Mesenchymal stem cell (in vitro differentiated cells and primary cell): ENCODE measurements at regions not wholly inside any gene's neighbourhood (a gene's known extent, or its start where the extent isn't known, plus 50 kb on each side); places are given as distances from the start of the nearest gene placed in this dataset.
A peak's percentile ranks its signal among the peaks of the same experiment; 100 is the strongest.

ENCODE experiments used
- DNase-seq: peaks from one replicate; pipeline ENCODE4 v3.0.0-alpha.2; 2013
- H2AFZ ChIP-seq: one replicate; pipeline ENCODE4 v1.6.1; 2013; ENCODE audit warnings: low read depth, mild to moderate bottlenecking, control low read depth, inconsistent platforms, low read length, moderate library complexity
- H2AK5ac ChIP-seq: 2 replicates; pipeline ENCODE4 v1.6.1; 2013; ENCODE audit warnings: low read length, moderate library complexity, mild to moderate bottlenecking, inconsistent platforms; ENCODE audit not compliant: severe bottlenecking
- H2BK120ac ChIP-seq: one replicate; pipeline ENCODE4 v1.6.1; 2013; ENCODE audit warnings: low read depth, mild to moderate bottlenecking, inconsistent platforms, low read length, moderate library complexity
- H2BK12ac ChIP-seq, 2 experiments: one replicate each; pipeline ENCODE4 v1.6.1; 2013; ENCODE audit warnings: inconsistent platforms in 2 of 2, low read length in 2 of 2, mild to moderate bottlenecking in 2 of 2, moderate library complexity in 2 of 2, control low read depth in 1 of 2
- H2BK15ac ChIP-seq: one replicate; pipeline ENCODE4 v1.6.1; 2013; ENCODE audit warnings: mild to moderate bottlenecking, low read depth, inconsistent platforms; ENCODE audit not compliant: poor library complexity, severe bottlenecking
- H2BK5ac ChIP-seq: 2 replicates; pipeline ENCODE4 v1.6.1; 2013; ENCODE audit warnings: low read depth, mild to moderate bottlenecking, low read length, control low read depth, inconsistent platforms; ENCODE audit not compliant: poor library complexity, severe bottlenecking
- H3K14ac ChIP-seq, 2 experiments: one replicate each; pipeline ENCODE4 v1.6.1; 2013; ENCODE audit warnings: inconsistent platforms in 2 of 2, low read length in 2 of 2, control low read depth in 1 of 2, mild to moderate bottlenecking in 1 of 2, moderate library complexity in 1 of 2
- H3K18ac ChIP-seq, 2 experiments: one replicate each; pipeline ENCODE4 v1.6.1; 2013; ENCODE audit warnings: inconsistent platforms in 2 of 2, low read length in 2 of 2, control low read depth in 1 of 2, low read depth in 1 of 2, mild to moderate bottlenecking in 1 of 2
- H3K23ac ChIP-seq, 2 experiments: one replicate each; pipeline ENCODE4 v1.6.1; 2013; ENCODE audit warnings: inconsistent platforms in 2 of 2, low read length in 2 of 2, mild to moderate bottlenecking in 2 of 2, moderate library complexity in 2 of 2, control low read depth in 1 of 2
- H3K27ac ChIP-seq: 2 replicates; pipeline ENCODE4 v1.5.1; 2013; ENCODE audit warnings: mild to moderate bottlenecking, moderate library complexity, low read length, control low read depth, inconsistent platforms; ENCODE audit not compliant: poor library complexity, severe bottlenecking
- H3K27me3 ChIP-seq, 2 experiments: 2 replicates each; pipeline versions ENCODE4 v1.6.1 to v1.7.0; 2013; ENCODE audit warnings: low read length in 2 of 2, mild to moderate bottlenecking in 2 of 2, moderate library complexity in 2 of 2, control low read depth in 1 of 2, inconsistent platforms in 1 of 2; ENCODE audit not compliant: control insufficient read depth in 1 of 2, insufficient read depth in 1 of 2
- H3K36me3 ChIP-seq, 2 experiments: 2 replicates each; pipeline versions ENCODE4 v1.6.1 to v1.7.0; 2013; ENCODE audit warnings: low read length in 2 of 2, control low read depth in 1 of 2, inconsistent platforms in 1 of 2, low read depth in 1 of 2, mild to moderate bottlenecking in 1 of 2; ENCODE audit not compliant: insufficient read depth in 2 of 2, control insufficient read depth in 1 of 2
- H3K4ac ChIP-seq, 2 experiments: one replicate each; pipeline ENCODE4 v1.6.1; 2013; ENCODE audit warnings: inconsistent platforms in 2 of 2, low read length in 2 of 2, mild to moderate bottlenecking in 2 of 2, moderate library complexity in 2 of 2, control low read depth in 1 of 2, low read depth in 1 of 2
- H3K4me1 ChIP-seq: 2 replicates; pipeline ENCODE4 v1.6.1; 2013; ENCODE audit warnings: low read depth, low read length, control low read depth; ENCODE audit not compliant: control insufficient read depth, insufficient read depth
- H3K4me2 ChIP-seq: 2 replicates; pipeline ENCODE4 v1.6.1; 2013; ENCODE audit warnings: low read length, mild to moderate bottlenecking, inconsistent platforms; ENCODE audit not compliant: poor library complexity, severe bottlenecking
- H3K4me3 ChIP-seq, 2 experiments: 2 replicates each; pipeline versions ENCODE4 v1.5.1 to v1.7.0; 2013; ENCODE audit warnings: low read length in 2 of 2, mild to moderate bottlenecking in 2 of 2, control low read depth in 1 of 2, low read depth in 1 of 2; ENCODE audit not compliant: insufficient read depth in 1 of 2
- H3K79me1 ChIP-seq: replicated peaks from 2 replicates; pipeline ENCODE4 v1.6.1; 2013; ENCODE audit warnings: mild to moderate bottlenecking, control low read depth, low read length, inconsistent platforms; ENCODE audit not compliant: poor library complexity, severe bottlenecking
- H3K9ac ChIP-seq: 2 replicates; pipeline ENCODE4 v1.7.0; 2013; ENCODE audit warnings: mild to moderate bottlenecking, low read length, moderate library complexity
- H3K9me3 ChIP-seq: 2 replicates; pipeline ENCODE4 v1.7.0; 2013; ENCODE audit warnings: mild to moderate bottlenecking, low read length; ENCODE audit not compliant: control insufficient read depth
- H4K8ac ChIP-seq: one replicate; pipeline ENCODE4 v1.6.1; 2013; ENCODE audit warnings: inconsistent platforms, mild to moderate bottlenecking, low read length, moderate library complexity
- H4K91ac ChIP-seq: one replicate; pipeline ENCODE4 v1.6.1; 2013; ENCODE audit warnings: mild to moderate bottlenecking, low read length, inconsistent platforms
- WGBS: methylation state at CpG from one replicate; pipeline ENCODE4 v1.1.7; 2013; ENCODE audit warnings: mixed read lengths; 5-methylcytosine and 5-hydroxymethylcytosine counted together

GRCh38 chr13:97574926-97575325 lies 141.0 kb downstream of the RAP2A start:
- no peak overlapping the region for H2BK12ac ChIP-seq
- no peak overlapping the region for H3K14ac ChIP-seq
- H3K4me3 ChIP-seq, result no peak overlapping the region
- no peak overlapping the region for H2BK120ac ChIP-seq
- H3K36me3 ChIP-seq, result no peaks in the 10 kb centered on the region
- H3K79me1 ChIP-seq, result no peaks in the 10 kb centered on the region
- no peak overlapping the region for H3K23ac ChIP-seq
- no peak overlapping the region for H3K18ac ChIP-seq
- H3K27ac ChIP-seq, result no peak overlapping the region
- H3K4me2 ChIP-seq, result no peak overlapping the region
- no peak overlapping the region for H2AK5ac ChIP-seq
- H4K8ac ChIP-seq, result no peak overlapping the region
- H3K4ac ChIP-seq, result no peak overlapping the region
- no peak overlapping the region for H3K9ac ChIP-seq
- no peaks in the 10 kb centered on the region for H3K9me3 ChIP-seq
- no peaks in the 10 kb centered on the region for H3K4me1 ChIP-seq
- H2BK5ac ChIP-seq, result no peak overlapping the region
- H2AFZ ChIP-seq, result no peak overlapping the region
- H3K27me3 ChIP-seq, result no peaks in the 10 kb centered on the region
- DNase-seq, result peak; percentile 56
- 59% methylated on average over 3 of the region's 5 CpGs for WGBS
- no peak overlapping the region for H4K91ac ChIP-seq
- H2BK15ac ChIP-seq, result no peak overlapping the region

GRCh38 chr13:97577026-97577425 lies 143.1 kb downstream of the RAP2A start:
- Histone ChIP-seq H3K9me3 (no peaks in the 10 kb centered on the region), H3K27me3 (no peaks in the 10 kb centered on the region), H3K4me1 (no peaks in the 10 kb centered on the region), H4K8ac (no peak overlapping the region), H3K23ac (no peak overlapping the region), H2BK15ac (no peak overlapping the region), H3K4me3 (no peak overlapping the region), H2BK5ac (no peak overlapping the region), H3K18ac (no peak overlapping the region), H2AFZ (no peak overlapping the region), H3K36me3 (no peaks in the 10 kb centered on the region), H3K79me1 (no peaks in the 10 kb centered on the region), H3K9ac (no peak overlapping the region), H2BK120ac (no peak overlapping the region), H2BK12ac (no peak overlapping the region), H4K91ac (no peak overlapping the region), H3K4me2 (no peak overlapping the region), H3K27ac (no peak overlapping the region), H2AK5ac (no peak overlapping the region), H3K14ac (no peak overlapping the region), H3K4ac (no peak overlapping the region)
- 83% methylated on average over 1 of the region's 2 CpGs for WGBS
- DNase-seq, result no peak

DNA sequence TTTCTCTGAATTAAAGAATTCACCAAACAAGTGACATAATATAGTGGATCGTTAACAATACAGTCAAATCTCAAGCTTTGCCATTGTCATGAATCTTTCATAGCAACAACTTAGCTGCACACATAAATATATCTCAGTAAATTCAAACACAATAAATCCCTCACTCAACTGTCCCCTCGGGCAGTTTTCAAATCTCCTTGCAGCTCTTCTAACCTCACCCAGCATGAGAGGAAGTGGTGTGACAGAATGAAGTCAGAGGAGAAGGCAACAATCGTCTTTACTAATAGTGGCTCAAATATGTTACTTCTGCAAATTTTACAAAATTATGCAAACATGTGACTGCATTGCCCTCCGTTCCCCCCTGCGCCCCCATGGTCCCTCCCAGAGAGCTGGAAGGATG lies 148.2 kb downstream of the RAP2A start:
- no peak overlapping the region for H3K23ac ChIP-seq
- H2AK5ac ChIP-seq, result no peak overlapping the region
- no peak overlapping the region for H3K4me2 ChIP-seq
- H3K36me3 ChIP-seq, result no peaks in the 10 kb centered on the region
- no peaks in the 10 kb centered on the region for H3K4me1 ChIP-seq
- 72% methylated on average over 3 of the region's 5 CpGs for WGBS
- H3K9ac ChIP-seq, result no peak overlapping the region
- no peak overlapping the region for H4K8ac ChIP-seq
- H3K79me1 ChIP-seq, result no peaks in the 10 kb centered on the region
- no peak overlapping the region for H3K14ac ChIP-seq
- H2AFZ ChIP-seq, result no peak overlapping the region
- no peak overlapping the region for H3K27ac ChIP-seq
- H2BK120ac ChIP-seq, result no peak overlapping the region
- no peak overlapping the region for H2BK5ac ChIP-seq
- DNase-seq, result no peak
- H3K27me3 ChIP-seq, result peaks cover 3 to 10% of the 10 kb centered on the region in 2 experiments
- no peak overlapping the region for H3K4me3 ChIP-seq
- H2BK12ac ChIP-seq, result no peak overlapping the region
- no peak overlapping the region for H4K91ac ChIP-seq
- no peak overlapping the region for H3K18ac ChIP-seq
- no peak overlapping the region for H3K4ac ChIP-seq
- H3K9me3 ChIP-seq, result no peaks in the 10 kb centered on the region
- no peak overlapping the region for H2BK15ac ChIP-seq

DNA sequence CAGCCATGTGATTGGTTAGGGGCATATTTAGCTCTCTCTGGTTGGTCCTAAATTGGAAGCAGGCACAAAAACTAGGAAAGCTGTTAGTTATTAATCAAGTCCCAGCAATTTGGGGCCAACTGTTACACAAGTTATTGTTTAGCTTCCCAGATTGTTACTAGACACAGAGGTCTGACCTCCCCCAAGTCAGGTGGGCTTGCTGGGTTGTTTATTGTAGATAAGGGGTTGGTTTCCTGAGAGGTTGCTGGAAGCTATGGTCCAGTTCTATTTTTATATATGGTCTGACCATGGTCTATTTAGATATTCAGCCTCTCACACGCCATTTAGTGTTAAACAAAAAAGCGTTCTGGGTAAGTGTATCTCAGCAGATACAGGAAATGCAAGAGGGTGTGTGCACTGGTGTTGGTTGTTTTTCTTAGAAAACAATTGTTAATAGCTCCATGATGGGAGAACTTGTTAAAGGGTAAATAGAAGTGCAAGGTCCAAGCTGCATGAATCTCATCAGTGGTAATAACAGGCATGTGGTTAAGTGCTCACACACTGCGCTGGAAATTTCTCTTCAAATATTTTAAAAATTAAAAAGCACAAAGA lies 150.0 kb downstream of the RAP2A start:
- Histone ChIP-seq H3K14ac (no peak overlapping the region), H3K4me2 (no peak overlapping the region), H3K4me3 (no peak overlapping the region), H2BK5ac (no peak overlapping the region), H3K36me3 (no peaks in the 10 kb centered on the region), H2BK120ac (no peak overlapping the region), H2AK5ac (no peak overlapping the region), H3K9me3 (no peaks in the 10 kb centered on the region), H3K27me3 (peaks cover 3 to 10% of the 10 kb centered on the region in 2 experiments), H3K79me1 (no peaks in the 10 kb centered on the region), H2BK12ac (no peak overlapping the region), H3K4me1 (no peaks in the 10 kb centered on the region), H3K4ac (no peak overlapping the region), H3K27ac (no peak overlapping the region), H2AFZ (no peak overlapping the region), H3K23ac (no peak overlapping the region), H3K18ac (no peak overlapping the region), H4K8ac (peak overlapping the region; percentile 61), H3K9ac (no peak overlapping the region), H2BK15ac (no peak overlapping the region), H4K91ac (no peak overlapping the region)
- peak; percentile 42 for DNase-seq
- 62% methylated on average over 3 of the region's 3 CpGs for WGBS
